NOMO-1 treated with DMSO at 0.1 percent for 48 hours (cell line): ENCODE measurements at regions not wholly inside any gene's neighbourhood (a gene's known extent, or its start where the extent isn't known, plus 50 kb on each side); places are given as distances from the start of the nearest gene placed in this dataset.

Experiments used
- DNase-seq: peaks from one replicate; lab custom pipeline; 2025; ENCODE audit not compliant: unreplicated experiment; lab: John Stamatoyannopoulos, UW

- peak; percentile 7 for DNase-seq
Observed at GRCh38 chr5:86970361-86970760, 297.3 kb upstream of the RASA1 start.

- peak; percentile 47 for DNase-seq
Observed at GRCh38 chr5:86971034-86971571, 296.6 kb upstream of the RASA1 start.

DNA sequence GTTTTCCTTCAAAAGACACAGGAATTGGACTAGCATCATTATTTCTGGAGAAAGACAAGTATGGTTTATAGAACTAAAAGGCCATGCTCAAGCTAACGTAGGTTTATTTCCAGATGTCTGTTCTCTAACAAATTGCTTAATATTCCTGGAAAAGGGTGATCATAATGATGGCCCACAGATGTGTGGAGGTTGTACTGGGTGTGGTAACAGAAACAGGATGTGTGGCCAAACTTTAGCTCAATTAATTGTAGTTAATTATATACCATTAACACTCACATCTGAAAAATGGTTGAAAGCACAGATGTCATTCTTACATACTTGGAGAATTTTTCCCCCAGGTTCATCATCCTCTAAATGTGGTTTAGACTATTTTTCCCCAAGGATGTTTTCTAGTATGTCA lies 292.7 kb upstream of the RASA1 start:
- DNase-seq, result peak; percentile 81

GRCh38 chr5:86977190-86977589 lies 290.5 kb upstream of the RASA1 start:
- peak; percentile 75 for DNase-seq

- DNase-seq, result no peak
Observed at GRCh38 chr5:86977808-86978207, 289.9 kb upstream of the RASA1 start.

DNA sequence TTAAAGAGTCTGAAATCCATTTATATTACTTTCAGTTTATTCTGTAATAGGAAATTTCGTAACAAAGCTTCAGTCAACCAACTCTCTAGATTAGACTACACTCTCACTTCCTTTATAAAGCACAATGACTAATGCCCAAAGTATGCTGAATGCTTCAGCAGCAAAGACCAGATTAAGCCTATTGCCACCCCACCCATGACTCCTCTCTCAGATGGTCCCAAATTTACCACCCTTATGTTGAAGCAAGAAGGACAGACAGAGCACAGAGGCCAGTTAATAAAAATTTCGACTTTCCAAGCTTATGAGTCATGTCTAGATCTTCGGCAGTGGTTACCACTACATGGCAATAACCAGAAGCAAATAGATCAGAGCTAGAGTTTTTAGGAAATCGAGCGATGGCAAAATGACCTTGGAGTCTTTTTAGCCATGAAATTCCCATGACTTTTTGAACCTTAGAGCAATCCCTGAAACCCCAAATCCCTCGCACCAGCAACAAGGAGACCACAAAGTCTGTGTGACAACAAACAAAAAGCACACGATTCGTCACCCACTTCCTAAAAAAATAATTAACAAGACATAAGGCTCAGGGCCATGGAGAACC lies 287.8 kb upstream of the RASA1 start:
- DNase-seq, result peak; percentile 98

DNA sequence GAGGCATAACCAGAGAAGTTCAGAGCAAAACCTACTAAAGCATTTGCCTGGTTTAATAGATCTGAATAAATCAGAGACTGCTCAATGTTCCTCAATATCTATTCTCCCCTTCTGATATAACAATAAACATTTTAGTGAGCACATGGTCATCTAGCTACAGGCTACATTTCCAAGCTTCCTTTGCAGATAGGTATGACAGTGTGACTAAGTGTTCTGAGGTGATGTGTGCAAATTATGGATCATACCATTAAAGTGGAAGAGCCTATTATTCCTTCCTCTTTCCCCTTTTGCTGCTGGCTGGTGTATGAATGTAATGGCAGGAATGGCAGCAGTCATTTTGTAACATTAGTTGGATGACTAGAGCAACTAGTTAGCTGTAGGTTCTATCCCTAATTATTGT lies 285.8 kb upstream of the RASA1 start:
- DNase-seq, result no peak

GRCh38 chr5:86983208-86983607 lies 284.5 kb upstream of the RASA1 start:
- no peak for DNase-seq

DNA sequence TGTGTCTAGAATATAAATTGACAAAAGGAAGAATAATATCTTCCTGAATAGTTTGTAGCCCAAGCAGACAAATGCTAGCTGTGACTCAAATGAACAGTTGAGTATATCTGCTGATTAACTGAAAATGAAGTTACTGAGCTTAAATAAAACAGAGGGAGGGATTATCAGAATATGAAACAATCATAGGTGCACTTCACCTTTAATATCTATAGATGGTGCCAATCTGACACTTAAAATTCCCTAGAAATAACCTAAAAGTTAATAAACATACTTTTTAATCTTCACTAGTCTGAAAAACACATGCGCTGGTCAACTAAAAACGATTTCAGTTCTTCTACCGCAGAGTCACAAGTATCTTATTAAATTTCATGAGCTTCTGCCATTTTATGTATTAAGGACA lies 280.8 kb upstream of the RASA1 start:
- DNase-seq, result no peak

DNA sequence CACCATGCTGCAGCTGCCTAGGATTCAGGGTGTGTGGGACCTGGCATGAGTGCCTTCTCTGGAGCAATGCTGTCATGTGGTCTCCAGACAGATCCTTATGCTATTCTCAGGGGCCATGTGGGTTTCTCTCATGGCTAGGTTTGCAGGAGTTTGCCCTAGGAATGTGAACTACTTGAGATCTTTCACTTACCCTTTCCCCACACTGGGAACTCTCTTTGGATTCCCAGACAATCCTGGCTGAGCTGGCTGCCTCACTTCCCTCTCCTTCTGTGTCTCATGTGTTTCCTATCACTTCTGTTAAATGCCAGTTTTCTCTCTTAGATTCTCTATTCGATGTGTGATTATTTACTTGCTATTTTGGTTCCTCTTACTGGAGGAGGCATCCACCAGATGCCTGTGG lies 270.2 kb upstream of the RASA1 start:
- no peak for DNase-seq

DNA sequence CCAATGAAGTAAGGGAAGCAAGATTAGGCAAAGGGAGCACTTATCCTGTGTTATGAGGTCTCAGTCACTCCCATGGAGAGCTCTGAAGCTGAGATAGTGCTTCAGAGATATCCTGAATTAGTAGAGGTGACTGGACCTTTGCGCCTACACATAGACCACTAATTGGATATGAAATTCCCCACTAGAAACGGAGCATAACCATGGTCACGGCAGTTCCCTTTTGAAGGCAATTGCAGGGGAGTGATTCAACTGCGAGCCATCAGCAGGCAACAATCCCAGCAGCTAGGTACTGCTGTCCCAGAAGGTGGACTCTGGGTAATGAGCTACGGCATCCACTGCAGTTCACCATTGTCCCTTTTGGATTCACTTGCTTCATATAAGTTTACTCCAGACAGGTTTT lies 267.7 kb upstream of the RASA1 start:
- no peak for DNase-seq

DNA sequence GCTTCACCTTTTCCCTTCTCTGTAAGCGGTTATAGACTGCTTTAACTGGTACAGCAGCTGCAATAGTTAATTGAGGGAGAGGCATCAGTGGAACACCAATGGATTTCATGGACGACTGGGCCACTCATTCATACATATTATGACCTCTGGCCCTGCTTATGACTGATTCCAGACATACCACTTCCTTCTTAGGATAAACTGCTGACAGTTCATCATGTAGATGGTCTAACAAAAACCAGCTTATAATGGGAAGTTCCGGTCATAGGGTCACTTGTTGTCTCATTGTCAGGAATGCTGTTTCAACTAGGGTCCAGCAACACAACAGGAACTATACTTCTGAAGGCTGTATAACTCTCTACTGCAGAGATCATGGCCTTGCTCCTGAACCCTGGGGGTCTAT lies 265.2 kb upstream of the RASA1 start:
- no peak for DNase-seq

DNA sequence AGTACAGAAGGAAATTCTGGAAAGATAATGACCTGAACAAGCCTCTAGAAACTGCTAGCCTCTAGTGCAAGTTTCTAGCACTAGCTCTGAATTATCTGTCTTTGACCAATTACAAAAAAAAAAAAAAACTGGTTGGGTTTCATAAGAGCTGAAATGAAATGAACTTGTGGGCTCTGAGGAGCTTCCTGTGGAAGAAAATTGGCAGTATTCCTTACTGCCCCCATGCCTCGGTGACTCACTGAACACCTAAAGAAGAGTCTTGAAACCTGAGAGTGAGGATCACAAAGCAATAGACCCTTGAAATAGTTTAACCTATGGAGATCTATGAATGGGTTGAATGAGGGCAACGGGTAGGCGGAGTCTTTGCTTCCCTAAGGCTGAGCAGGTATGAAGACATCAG lies 263.6 kb upstream of the RASA1 start:
- DNase-seq, result no peak

GRCh38 chr5:87007737-87008136 lies 259.9 kb upstream of the RASA1 start:
- DNase-seq, result no peak

DNA sequence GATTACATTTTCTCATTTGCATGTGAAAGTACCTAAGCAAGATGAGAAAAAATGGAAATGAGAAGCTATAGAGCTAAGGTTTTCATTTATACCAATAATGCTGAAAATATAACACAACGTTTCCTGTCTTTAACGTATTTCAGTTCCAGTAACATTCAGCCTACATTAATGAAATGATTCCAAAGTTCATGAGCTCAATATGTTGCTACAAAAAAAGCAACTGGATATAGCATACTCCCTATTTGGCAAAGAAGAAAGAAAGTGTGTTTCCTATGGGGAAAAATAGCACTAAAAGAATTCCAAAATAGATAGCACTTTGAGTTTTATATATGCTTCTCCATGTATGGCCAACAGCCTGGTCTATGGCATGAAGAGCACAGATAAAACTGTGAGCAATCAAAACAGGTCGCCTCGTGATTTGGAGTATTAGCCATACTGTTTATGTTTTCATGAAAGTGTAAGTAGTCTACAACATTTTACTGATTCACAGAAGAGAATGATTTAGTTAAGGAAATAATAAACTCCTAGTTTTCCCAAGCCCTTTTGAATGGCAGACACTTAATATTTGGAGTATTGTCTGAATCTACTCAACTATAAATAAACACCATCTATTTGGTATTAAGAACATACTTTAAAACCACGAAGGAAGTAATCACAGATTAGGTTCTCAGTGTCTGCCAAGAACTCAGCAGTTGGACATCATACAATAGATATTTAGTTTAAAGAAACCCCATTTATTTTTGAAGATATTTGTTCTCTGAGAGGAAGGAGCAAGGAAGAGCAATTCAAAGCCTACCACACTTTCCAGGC lies 258.7 kb upstream of the RASA1 start:
- DNase-seq, result no peak

DNA sequence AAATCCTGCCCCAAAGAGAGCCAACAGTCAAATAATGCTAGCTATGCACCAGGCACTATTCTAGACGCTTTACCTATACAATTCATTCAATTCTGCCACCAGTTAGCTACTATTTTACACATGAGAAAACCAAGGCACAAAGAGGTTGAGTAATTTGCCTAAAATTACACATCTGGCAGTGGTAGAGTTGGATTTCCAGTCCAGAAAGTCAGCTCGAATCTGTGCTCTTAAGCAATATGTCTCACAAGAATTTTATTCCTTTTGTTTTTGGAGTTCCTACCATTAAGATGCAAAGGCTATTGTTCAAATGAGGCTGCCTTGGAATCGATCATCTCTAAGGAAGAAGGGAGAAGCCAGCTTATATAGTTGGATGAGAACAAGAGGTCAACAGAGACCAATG lies 256.9 kb upstream of the RASA1 start:
- DNase-seq, result no peak

- peak; percentile 89 for DNase-seq
Observed at GRCh38 chr5:87015901-87016300, 251.8 kb upstream of the RASA1 start.

- peak; percentile 38 for DNase-seq
Observed at GRCh38 chr5:87020099-87020934, 247.4 kb upstream of the RASA1 start.

- DNase-seq, result no peak
Observed at GRCh38 chr5:87022415-87022814, 245.3 kb upstream of the RASA1 start.

GRCh38 chr5:87027570-87027969 lies 240.1 kb upstream of the RASA1 start:
- no peak for DNase-seq

GRCh38 chr5:87029951-87030350 lies 237.7 kb upstream of the RASA1 start:
- DNase-seq, result no peak

DNA sequence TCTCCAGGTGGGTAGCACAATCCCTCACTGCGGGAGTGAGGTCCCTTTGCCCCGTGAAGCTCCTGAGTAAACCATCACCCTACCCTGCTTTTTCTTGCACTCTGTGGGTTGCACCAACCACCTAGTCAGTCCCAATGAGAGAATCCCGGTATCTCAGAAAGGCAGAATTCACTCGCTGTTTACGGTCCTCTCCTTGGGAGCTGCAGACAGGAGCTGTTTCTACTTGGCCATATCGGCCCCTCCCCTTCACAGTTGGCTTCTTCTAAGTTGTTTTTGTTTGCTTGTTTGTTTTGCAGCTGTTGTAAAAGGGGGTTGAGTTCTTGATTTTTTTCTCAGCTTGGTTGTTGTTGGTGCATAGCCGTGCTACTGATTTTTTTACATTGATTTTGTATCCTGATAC lies 237.0 kb upstream of the RASA1 start:
- no peak for DNase-seq
